ENCODE measurements at regions not wholly inside any gene's neighbourhood (a gene's known extent, or its start where the extent isn't known, plus 50 kb on each side); places are given as distances from the start of the nearest gene placed in this dataset.

DNA sequence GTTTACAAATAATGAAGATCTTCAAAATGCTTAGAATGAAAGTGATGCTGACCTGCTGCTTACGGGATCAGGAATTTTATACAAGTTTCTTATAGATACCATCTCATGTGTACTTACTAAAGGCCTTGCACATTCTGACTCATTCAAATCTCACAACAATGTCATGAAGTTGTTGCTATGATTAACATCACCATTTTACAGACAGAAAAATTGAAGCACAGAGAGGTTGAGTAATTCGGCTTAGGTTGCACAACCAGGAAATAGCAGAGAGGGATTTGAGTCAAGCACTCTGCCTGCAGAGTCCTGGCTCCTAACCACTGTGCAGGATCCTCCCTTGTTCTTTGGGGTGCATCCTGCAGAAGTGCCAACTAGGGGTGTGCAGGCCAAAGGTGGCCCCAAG is 471.9 kb downstream of the MIAT start:
- no peak for ATAC-seq
- TF ChIP-seq ZC3H10 (CRISPR knock-in tag; IDR thresholded peaks at IDR 0.05) = no peak
- no peak for TF ChIP-seq ARNTL (CRISPR knock-in tag; IDR thresholded peaks at IDR 0.05; ENCODE audit: borderline replicate concordance, low read depth)
- no peak for TF ChIP-seq ZFP30 (CRISPR knock-in tag; IDR thresholded peaks at IDR 0.05)
- no peak for TF ChIP-seq ESRRG (CRISPR knock-in tag; IDR thresholded peaks at IDR 0.05)
- TF ChIP-seq SNAI2 (CRISPR knock-in tag; IDR thresholded peaks at IDR 0.05) = no peak
- TF ChIP-seq PPARA (CRISPR knock-in tag; IDR thresholded peaks at IDR 0.05; ENCODE audit: borderline replicate concordance) = no peak
- TF ChIP-seq ZNF565 (CRISPR knock-in tag; conservative IDR thresholded peaks at IDR 0.05; ENCODE audit: low read depth) = no peak
- no peak for TF ChIP-seq RARB (CRISPR knock-in tag; IDR thresholded peaks at IDR 0.05)
- TF ChIP-seq BACH2 (CRISPR knock-in tag; IDR thresholded peaks at IDR 0.05; ENCODE audit: borderline replicate concordance) = no peak
- no peak for TF ChIP-seq OSR1 (CRISPR knock-in tag; IDR thresholded peaks at IDR 0.05)
- TF ChIP-seq ZNF8 (CRISPR knock-in tag; IDR thresholded peaks at IDR 0.05) = no peak
- no peak for TF ChIP-seq GLIS3 (CRISPR knock-in tag; IDR thresholded peaks at IDR 0.05)
- TF ChIP-seq, protein P1, sequence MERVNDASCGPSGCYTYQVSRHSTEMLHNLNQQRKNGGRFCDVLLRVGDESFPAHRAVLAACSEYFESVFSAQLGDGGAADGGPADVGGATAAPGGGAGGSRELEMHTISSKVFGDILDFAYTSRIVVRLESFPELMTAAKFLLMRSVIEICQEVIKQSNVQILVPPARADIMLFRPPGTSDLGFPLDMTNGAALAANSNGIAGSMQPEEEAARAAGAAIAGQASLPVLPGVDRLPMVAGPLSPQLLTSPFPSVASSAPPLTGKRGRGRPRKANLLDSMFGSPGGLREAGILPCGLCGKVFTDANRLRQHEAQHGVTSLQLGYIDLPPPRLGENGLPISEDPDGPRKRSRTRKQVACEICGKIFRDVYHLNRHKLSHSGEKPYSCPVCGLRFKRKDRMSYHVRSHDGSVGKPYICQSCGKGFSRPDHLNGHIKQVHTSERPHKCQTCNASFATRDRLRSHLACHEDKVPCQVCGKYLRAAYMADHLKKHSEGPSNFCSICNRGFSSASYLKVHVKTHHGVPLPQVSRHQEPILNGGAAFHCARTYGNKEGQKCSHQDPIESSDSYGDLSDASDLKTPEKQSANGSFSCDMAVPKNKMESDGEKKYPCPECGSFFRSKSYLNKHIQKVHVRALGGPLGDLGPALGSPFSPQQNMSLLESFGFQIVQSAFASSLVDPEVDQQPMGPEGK (CRISPR knock-in tag; IDR thresholded peaks at IDR 0.05; ENCODE audit: borderline replicate concordance) = no peak
- no peak for TF ChIP-seq CSDC2 (CRISPR knock-in tag; IDR thresholded peaks at IDR 0.05)
- TF ChIP-seq TOX (CRISPR knock-in tag; IDR thresholded peaks at IDR 0.05; ENCODE audit: borderline replicate concordance) = no peak
- TF ChIP-seq ZNF70 (CRISPR knock-in tag; IDR thresholded peaks at IDR 0.05) = no peak

DNA sequence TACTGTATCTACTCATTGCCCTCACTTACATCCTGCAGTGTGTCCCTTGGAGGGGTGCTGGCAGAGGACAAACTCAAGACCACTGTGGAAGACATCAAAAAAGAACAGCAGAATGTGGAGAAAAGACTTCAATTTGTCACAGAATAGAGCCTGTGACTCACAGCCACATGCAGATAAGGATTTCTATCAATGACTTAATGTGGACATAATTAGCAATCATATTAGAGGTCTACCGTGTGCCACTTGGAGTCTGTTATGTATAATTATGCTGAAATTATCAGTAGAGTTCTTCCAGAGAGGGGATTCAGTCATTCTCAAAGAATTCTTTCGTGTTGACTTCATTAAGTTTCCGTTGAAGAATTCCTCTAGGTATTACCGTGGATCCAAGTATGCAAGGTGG is 473.5 kb downstream of the MIAT start:
- ATAC-seq = no peak
- TF ChIP-seq ISL1 (CRISPR knock-in tag; IDR thresholded peaks at IDR 0.05) (peak; percentile 36; the same call in 1 of the 2 replicates), ZNF70 (CRISPR knock-in tag; IDR thresholded peaks at IDR 0.05) (peak; percentile 74), ZNF8 (CRISPR knock-in tag; IDR thresholded peaks at IDR 0.05) (no peak), PPARA (CRISPR knock-in tag; IDR thresholded peaks at IDR 0.05; ENCODE audit: borderline replicate concordance) (no peak)
- TF ChIP-seq, protein P2, sequence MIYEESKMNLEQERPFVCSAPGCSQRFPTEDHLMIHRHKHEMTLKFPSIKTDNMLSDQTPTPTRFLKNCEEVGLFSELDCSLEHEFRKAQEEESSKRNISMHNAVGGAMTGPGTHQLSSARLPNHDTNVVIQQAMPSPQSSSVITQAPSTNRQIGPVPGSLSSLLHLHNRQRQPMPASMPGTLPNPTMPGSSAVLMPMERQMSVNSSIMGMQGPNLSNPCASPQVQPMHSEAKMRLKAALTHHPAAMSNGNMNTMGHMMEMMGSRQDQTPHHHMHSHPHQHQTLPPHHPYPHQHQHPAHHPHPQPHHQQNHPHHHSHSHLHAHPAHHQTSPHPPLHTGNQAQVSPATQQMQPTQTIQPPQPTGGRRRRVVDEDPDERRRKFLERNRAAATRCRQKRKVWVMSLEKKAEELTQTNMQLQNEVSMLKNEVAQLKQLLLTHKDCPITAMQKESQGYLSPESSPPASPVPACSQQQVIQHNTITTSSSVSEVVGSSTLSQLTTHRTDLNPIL (CRISPR knock-in tag; IDR thresholded peaks at IDR 0.05; ENCODE audit: low read depth) = peak; percentile 65; the same call in 1 of the 2 replicates

DNA sequence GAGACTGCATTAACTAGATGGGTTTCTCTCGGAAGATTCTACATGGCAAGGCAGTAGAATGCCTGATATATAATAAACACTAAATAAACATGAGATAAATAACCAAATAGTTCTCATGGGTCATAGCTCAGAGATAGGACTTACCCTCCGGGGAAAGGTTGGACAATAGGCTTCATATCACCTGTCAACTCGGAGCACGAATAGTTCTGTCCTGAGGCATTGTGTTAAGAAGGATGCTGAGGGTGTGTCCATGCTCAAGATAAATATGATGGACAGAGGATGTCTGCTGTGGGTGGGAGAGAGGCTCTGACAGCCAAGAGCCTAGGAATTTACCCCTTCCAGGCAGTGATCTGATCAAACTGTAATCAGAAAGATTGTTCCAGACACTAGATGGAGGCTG is 474.0 kb downstream of the MIAT start:
- no peak for ATAC-seq
- TF ChIP-seq, protein P3, sequence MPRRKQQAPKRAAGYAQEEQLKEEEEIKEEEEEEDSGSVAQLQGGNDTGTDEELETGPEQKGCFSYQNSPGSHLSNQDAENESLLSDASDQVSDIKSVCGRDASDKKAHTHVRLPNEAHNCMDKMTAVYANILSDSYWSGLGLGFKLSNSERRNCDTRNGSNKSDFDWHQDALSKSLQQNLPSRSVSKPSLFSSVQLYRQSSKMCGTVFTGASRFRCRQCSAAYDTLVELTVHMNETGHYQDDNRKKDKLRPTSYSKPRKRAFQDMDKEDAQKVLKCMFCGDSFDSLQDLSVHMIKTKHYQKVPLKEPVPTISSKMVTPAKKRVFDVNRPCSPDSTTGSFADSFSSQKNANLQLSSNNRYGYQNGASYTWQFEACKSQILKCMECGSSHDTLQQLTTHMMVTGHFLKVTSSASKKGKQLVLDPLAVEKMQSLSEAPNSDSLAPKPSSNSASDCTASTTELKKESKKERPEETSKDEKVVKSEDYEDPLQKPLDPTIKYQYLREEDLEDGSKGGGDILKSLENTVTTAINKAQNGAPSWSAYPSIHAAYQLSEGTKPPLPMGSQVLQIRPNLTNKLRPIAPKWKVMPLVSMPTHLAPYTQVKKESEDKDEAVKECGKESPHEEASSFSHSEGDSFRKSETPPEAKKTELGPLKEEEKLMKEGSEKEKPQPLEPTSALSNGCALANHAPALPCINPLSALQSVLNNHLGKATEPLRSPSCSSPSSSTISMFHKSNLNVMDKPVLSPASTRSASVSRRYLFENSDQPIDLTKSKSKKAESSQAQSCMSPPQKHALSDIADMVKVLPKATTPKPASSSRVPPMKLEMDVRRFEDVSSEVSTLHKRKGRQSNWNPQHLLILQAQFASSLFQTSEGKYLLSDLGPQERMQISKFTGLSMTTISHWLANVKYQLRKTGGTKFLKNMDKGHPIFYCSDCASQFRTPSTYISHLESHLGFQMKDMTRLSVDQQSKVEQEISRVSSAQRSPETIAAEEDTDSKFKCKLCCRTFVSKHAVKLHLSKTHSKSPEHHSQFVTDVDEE (CRISPR knock-in tag; IDR thresholded peaks at IDR 0.05) = no peak
- TF ChIP-seq, protein P2 (CRISPR knock-in tag; IDR thresholded peaks at IDR 0.05; ENCODE audit: low read depth) = no peak
- no peak for TF ChIP-seq GLIS3 (CRISPR knock-in tag; IDR thresholded peaks at IDR 0.05)
- TF ChIP-seq, protein P4, sequence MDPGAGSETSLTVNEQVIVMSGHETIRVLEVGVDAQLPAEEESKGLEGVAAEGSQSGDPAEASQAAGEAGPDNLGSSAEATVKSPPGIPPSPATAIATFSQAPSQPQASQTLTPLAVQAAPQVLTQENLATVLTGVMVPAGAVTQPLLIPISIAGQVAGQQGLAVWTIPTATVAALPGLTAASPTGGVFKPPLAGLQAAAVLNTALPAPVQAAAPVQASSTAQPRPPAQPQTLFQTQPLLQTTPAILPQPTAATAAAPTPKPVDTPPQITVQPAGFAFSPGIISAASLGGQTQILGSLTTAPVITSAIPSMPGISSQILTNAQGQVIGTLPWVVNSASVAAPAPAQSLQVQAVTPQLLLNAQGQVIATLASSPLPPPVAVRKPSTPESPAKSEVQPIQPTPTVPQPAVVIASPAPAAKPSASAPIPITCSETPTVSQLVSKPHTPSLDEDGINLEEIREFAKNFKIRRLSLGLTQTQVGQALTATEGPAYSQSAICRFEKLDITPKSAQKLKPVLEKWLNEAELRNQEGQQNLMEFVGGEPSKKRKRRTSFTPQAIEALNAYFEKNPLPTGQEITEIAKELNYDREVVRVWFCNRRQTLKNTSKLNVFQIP (CRISPR knock-in tag; IDR thresholded peaks at IDR 0.05; ENCODE audit: borderline replicate concordance, low read depth) = no peak
- no peak for TF ChIP-seq OSR1 (CRISPR knock-in tag; IDR thresholded peaks at IDR 0.05)
- TF ChIP-seq ZNF70 (CRISPR knock-in tag; IDR thresholded peaks at IDR 0.05) = no peak

DNA sequence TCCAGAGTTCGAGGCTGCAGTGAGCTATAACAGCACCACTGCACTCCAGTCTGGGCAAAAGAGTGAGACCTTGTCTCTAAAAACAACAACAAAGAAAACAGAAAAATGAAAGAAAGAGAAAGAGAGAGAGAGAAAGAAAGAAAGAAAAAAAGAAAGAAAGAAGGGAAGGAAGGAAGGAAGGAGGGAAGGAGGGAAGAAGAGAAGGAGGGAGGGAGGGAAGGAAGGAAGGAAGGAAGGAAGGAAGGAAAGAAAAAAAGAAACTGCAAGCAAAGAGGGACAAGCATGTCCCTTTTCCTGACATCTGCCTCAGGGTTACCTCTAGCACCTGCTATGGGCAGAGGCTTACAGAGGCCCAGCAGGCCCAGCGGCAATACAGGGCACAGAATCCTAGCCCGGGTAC is 475.0 kb downstream of the MIAT start:
- ATAC-seq = no peak
- TF ChIP-seq TOX (CRISPR knock-in tag; IDR thresholded peaks at IDR 0.05; ENCODE audit: borderline replicate concordance) = no peak
- TF ChIP-seq OSR1 (CRISPR knock-in tag; IDR thresholded peaks at IDR 0.05) = no peak
